GM21526 (cell line): ENCODE measurements at regions not wholly inside any gene's neighbourhood (a gene's known extent, or its start where the extent isn't known, plus 50 kb on each side); places are given as distances from the start of the nearest gene placed in this dataset.

ENCODE experiments used
- ATAC-seq: cut with Tn5 transposase; IDR thresholded peaks from one replicate; pipeline ENCODE4 v1.9.1; 2021; ENCODE audit warnings: moderate library complexity; ENCODE audit not compliant: unreplicated experiment, low FRiP score

DNA sequence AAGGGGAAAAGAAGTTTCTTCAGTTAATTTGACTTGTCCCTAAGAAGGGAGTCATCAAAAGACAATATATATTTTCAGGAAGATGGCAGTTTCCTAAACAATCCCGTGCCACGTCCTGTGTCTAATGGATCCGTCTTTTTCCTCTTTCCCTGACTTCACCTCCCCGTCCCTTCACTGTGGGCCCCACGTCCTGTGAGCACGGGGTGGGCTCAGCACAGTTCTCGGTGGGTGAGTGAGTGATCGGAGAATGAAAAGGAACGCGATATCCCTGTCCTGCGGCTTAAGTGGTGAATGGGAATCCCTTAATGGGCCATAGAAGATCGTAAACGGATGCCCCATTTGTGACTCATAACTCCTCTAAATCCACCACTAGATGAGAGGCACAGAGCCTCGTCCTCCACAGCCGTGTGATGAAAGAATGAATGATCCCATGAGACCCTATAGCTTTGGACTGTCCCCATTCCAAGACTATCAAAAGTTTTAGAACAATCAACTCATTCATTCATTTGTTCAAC lies 63.5 kb upstream of the PITRM1 start:
- ATAC-seq, result no peak

- ATAC-seq, result no peak
Observed at GRCh38 chr10:3235395-3235794, 62.8 kb upstream of the PITRM1 start.

DNA sequence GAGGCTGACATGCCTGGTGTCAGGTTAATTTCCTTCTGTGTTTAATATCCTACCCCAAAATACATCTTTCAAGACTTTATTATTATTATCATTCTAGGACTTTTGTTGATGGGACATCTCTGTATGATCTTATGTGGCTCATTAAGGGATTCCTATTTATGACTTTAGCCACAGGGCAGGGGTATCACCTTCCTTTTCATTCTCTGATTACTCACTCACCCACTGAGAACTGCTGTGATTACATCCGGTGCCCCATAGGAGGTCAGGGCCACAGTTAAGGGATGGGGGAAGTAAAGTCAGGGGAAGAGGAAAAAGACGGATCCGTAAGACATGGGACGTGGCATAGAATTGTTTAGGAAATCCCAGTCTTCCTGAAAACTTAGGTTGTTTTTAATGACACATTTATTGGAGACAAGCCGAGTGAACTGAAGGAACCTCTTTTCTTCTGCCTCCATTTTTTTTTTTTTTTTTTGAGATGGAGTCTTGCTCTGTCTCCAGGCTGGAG lies 61.0 kb upstream of the PITRM1 start:
- ATAC-seq, result no peak

GRCh38 chr10:3231951-3232730 lies 59.6 kb upstream of the PITRM1 start:
- no peak for ATAC-seq

DNA sequence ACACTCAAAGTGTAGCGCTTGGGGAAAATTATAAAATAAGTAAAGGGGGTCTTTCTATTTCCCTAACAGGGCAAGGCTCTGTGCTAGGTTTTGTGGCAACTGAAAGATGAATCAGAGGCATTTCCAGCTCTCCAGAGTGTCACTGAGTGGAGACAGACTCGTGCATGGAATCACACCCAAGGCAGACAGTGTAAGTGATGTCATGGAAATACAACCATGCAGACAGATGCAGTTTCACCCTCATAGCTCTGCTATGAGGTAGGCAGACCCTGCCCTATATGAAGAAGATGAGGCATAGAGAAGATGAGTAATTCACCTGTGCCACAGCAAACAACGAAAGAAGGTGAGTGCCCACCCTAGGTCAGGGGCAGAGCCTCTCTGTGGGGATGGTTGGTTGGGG lies 57.2 kb upstream of the PITRM1 start:
- ATAC-seq, result no peak

- ATAC-seq, result no peak
Observed at GRCh38 chr10:3228629-3228945, 56.0 kb upstream of the PITRM1 start.

- ATAC-seq, result no peak
Observed at GRCh38 chr10:3226960-3227744, 54.6 kb upstream of the PITRM1 start.

GRCh38 chr10:3225561-3225960 lies 53.0 kb upstream of the PITRM1 start:
- no peak for ATAC-seq

DNA sequence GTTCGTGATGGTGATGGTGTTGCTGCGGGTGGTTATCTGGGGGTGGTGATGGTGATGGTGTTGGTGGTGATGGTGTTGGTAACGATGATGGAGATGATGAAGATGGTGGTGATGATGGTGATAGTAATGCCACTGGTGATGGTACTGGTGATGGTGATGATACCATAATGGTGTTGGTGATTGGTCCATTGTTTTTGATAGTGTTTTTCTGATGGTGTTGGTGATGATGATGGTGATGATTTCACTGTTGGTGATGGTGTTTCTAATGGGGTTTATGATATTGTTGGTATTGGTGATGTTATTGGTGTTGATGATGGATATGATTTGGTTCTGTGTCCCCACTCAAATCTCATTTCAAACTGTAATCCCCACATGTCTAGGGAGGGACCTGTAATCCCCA lies 51.7 kb upstream of the PITRM1 start:
- ATAC-seq, result no peak

DNA sequence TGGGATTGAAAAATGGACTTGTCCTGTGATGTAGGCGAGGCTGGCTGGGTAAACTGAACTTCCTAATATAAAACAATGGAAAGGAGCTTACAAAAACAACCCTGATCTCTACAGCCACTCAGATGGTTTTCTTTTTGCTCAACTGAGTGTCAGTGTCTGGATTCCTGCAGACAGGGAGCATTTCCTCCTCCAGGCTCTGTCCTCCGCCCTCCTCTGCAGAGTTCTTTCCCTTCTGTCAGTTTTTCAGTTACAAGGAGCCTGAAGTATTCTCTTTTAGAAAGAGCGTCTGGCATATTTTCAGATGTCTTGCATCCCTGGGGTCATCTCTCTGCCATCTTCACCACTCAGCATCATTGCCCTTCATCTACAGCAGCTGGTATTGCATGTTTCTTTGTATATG lies 50.0 kb upstream of the PITRM1 start:
- ATAC-seq, result no peak
